CD4-positive, alpha-beta memory T cell (primary cell): ENCODE measurements at regions not wholly inside any gene's neighbourhood (a gene's known extent, or its start where the extent isn't known, plus 50 kb on each side); places are given as distances from the start of the nearest gene placed in this dataset.

Experiments used
- CTCF ChIA-PET: fragments of 350-600 bp; sonication (Branson Sonifier 250); formaldehyde crosslinking; loops from one replicate; lab custom pipeline; 2021; ENCODE audit warnings: inconsistent platforms; ENCODE audit not compliant: partially characterized antibody; lab: Charles Lee
- POLR2A ChIA-PET: fragments of 350-600 bp; sonication (Branson Sonifier 250); formaldehyde crosslinking; loops from one replicate; lab custom pipeline; 2021; ENCODE audit not compliant: partially characterized antibody; lab: Charles Lee
- DNase-seq, 5 donors: peaks; one replicate each; pipeline versions ENCODE4 v3.0.0 to v3.0.0-alpha.2; 2020 to 2022; ENCODE audit warnings: mixed read lengths in 1 of 5
- H3K27ac ChIP-seq: one replicate; pipeline ENCODE4 v1.7.0; 2013; ENCODE audit warnings: low read depth, low read length
- H3K27me3 ChIP-seq: 2 replicates; pipeline ENCODE4 v1.7.0; 2013; ENCODE audit warnings: mild to moderate bottlenecking, low read length, moderate library complexity; ENCODE audit not compliant: insufficient read depth
- H3K36me3 ChIP-seq: 2 replicates; pipeline ENCODE4 v1.7.0; 2013; ENCODE audit warnings: mild to moderate bottlenecking, low read length, moderate library complexity; ENCODE audit not compliant: insufficient read depth
- H3K4me1 ChIP-seq: 2 replicates; pipeline ENCODE4 v1.7.0; 2013; ENCODE audit warnings: mild to moderate bottlenecking, low read length, moderate library complexity; ENCODE audit not compliant: insufficient read depth
- H3K4me3 ChIP-seq, 2 donors: one replicate each; pipeline ENCODE4 v1.7.0; 2013; ENCODE audit warnings: low read length in 2 of 2, mild to moderate bottlenecking in 1 of 2
- H3K9me3 ChIP-seq, 2 donors: one replicate each; pipeline ENCODE4 v1.7.0; 2013; ENCODE audit warnings: low read length in 2 of 2, control low read depth in 1 of 2; ENCODE audit not compliant: control insufficient read depth in 1 of 2
- H3K27ac Mint-ChIP-seq, 7 donors: one replicate each; pipeline ENCODE4 v1.8.0; 2020 to 2021; ENCODE audit warnings: mixed read lengths in 7 of 7, mild to moderate bottlenecking in 6 of 7, inconsistent platforms in 3 of 7, moderate library complexity in 3 of 7
- H3K27me3 Mint-ChIP-seq, 2 donors: one replicate each; pipeline ENCODE4 v1.8.0; 2020 to 2021; ENCODE audit warnings: mixed read lengths in 2 of 2
- H3K36me3 Mint-ChIP-seq, 2 donors: one replicate each; pipeline ENCODE4 v1.8.0; 2020 to 2021; ENCODE audit warnings: mixed read lengths in 2 of 2, inconsistent platforms in 1 of 2, mild to moderate bottlenecking in 1 of 2
- H3K4me1 Mint-ChIP-seq, 4 donors: one replicate each; pipeline ENCODE4 v1.8.0; 2020 to 2021; ENCODE audit warnings: mixed read lengths in 4 of 4, mild to moderate bottlenecking in 1 of 4
- H3K4me3 Mint-ChIP-seq, 8 donors: one replicate each; pipeline ENCODE4 v1.8.0; 2020 to 2021; ENCODE audit warnings: mixed read lengths in 8 of 8, mild to moderate bottlenecking in 7 of 8, moderate library complexity in 6 of 8, inconsistent platforms in 3 of 8
- H3K9me3 Mint-ChIP-seq, 8 donors: one replicate each; pipeline ENCODE4 v1.8.0; 2020 to 2021; ENCODE audit warnings: mixed read lengths in 8 of 8, mild to moderate bottlenecking in 5 of 8, inconsistent platforms in 3 of 8, moderate library complexity in 1 of 8
- intact Hi-C: fragments of 100-400 bp; cut with micrococcal nuclease; formaldehyde crosslinking; loops from one replicate; pipeline ENCODE4 v1.15.1; 2023

- Mint-ChIP-seq H3K27ac (no peak overlapping the region), H3K9me3 (peaks cover 3 to 11% (median 6%) of the 10 kb centered on the region in 8 donors), H3K36me3 (no peaks in the 10 kb centered on the region), H3K4me3 (no peak overlapping the region), H3K4me1 (no peaks in the 10 kb centered on the region), H3K27me3 (peaks cover 0 to 2% of the 10 kb centered on the region in 2 donors)
- Histone ChIP-seq H3K4me3 (no peak overlapping the region), H3K4me1 (no peaks in the 10 kb centered on the region), H3K27ac (no peak overlapping the region), H3K27me3 (no peaks in the 10 kb centered on the region), H3K9me3 (peaks cover 0 to 5% of the 10 kb centered on the region in 2 donors), H3K36me3 (no peaks in the 10 kb centered on the region)
- intact Hi-C loops, result no loop called here
- ChIA-PET CTCF (no interaction called here), POLR2A (no interaction called here)
- DNase-seq, result no peak
These were observed 124.9 kb upstream of the RPS23 start for GRCh38 chr5:82403026-82403425.

GRCh38 chr5:82399111-82399510, 121.0 kb upstream of the RPS23 start:
- Histone ChIP-seq H3K27me3 (no peaks in the 10 kb centered on the region), H3K4me3 (no peak overlapping the region), H3K4me1 (no peaks in the 10 kb centered on the region), H3K9me3 (no peaks in the 10 kb centered on the region), H3K27ac (no peak overlapping the region), H3K36me3 (no peaks in the 10 kb centered on the region)
- no peak for DNase-seq
- Mint-ChIP-seq H3K36me3 (no peaks in the 10 kb centered on the region), H3K27ac (no peak overlapping the region), H3K4me1 (no peaks in the 10 kb centered on the region), H3K4me3 (no peak overlapping the region), H3K27me3 (peaks cover 0 to 2% of the 10 kb centered on the region in 2 donors), H3K9me3 (peaks cover 0 to 5% (median 0%) of the 10 kb centered on the region in 8 donors)
- intact Hi-C loops, result no loop called here
- ChIA-PET POLR2A (no interaction called here), CTCF (no interaction called here)

DNA sequence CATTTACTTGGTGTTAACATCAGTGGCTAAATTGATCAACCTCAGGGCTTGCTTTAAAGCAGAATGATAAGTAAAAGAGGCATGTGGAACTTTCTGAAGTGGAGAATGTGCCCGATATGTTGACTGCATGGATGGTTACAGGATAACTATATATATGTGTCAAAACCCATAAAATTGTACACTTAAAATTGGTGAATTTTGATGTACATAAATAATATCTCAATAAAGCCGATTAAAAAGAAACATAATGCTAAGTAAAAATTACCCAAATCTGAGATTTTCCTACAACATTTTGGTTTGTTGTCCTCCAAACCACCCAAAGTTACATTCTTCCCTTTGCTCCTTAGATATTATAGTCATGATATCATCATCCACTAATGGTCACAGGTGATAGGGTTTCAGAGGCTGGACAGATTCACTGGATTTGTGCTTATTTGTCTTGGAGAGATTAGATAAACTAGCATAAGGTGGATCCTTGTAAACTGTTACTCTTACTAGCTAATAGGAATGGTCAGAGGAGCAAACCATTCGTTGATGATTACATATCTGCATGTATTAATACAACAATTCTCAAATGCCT, 119.7 kb upstream of the RPS23 start:
- no peak overlapping the region for H3K27ac Mint-ChIP-seq
- Histone ChIP-seq H3K36me3 (no peaks in the 10 kb centered on the region), H3K9me3 (no peaks in the 10 kb centered on the region), H3K4me3 (no peak overlapping the region), H3K27ac (no peak overlapping the region), H3K27me3 (no peaks in the 10 kb centered on the region), H3K4me1 (no peaks in the 10 kb centered on the region)
- H3K4me3 Mint-ChIP-seq, result no peak overlapping the region
- ChIA-PET POLR2A (no interaction called here), CTCF (no interaction called here)
- H3K9me3 Mint-ChIP-seq, result peaks cover 0 to 3% (median 0%) of the 10 kb centered on the region in 8 donors
- no peaks in the 10 kb centered on the region for H3K36me3 Mint-ChIP-seq
- no peaks in the 10 kb centered on the region for H3K4me1 Mint-ChIP-seq
- peaks cover 0 to 2% of the 10 kb centered on the region in 2 donors for H3K27me3 Mint-ChIP-seq
- intact Hi-C loops, result no loop called here
- no peak for DNase-seq

GRCh38 chr5:82396871-82397514, 118.8 kb upstream of the RPS23 start:
- no peak overlapping the region for H3K27ac ChIP-seq
- no peak overlapping the region for H3K27ac Mint-ChIP-seq
- H3K27me3 Mint-ChIP-seq, result peaks cover 0 to 2% of the 10 kb centered on the region in 2 donors
- H3K9me3 ChIP-seq, result no peaks in the 10 kb centered on the region
- H3K4me3 ChIP-seq, result no peak overlapping the region
- ChIA-PET POLR2A (interaction anchor here (0.6 kb wide), 1 partner anchor 39 kb away, joined by 3 read pairs; no protein-coding TSS in a partner anchor), CTCF (no interaction called here)
- no peaks in the 10 kb centered on the region for H3K9me3 Mint-ChIP-seq
- no peaks in the 10 kb centered on the region for H3K36me3 ChIP-seq
- no peak overlapping the region for H3K4me3 Mint-ChIP-seq
- no peak for DNase-seq
- no peaks in the 10 kb centered on the region for H3K27me3 ChIP-seq
- intact Hi-C loops, result no loop called here
- H3K4me1 Mint-ChIP-seq, result no peaks in the 10 kb centered on the region
- H3K4me1 ChIP-seq, result no peaks in the 10 kb centered on the region
- no peaks in the 10 kb centered on the region for H3K36me3 Mint-ChIP-seq

- Mint-ChIP-seq H3K4me3 (no peak overlapping the region), H3K9me3 (no peaks in the 10 kb centered on the region), H3K27ac (no peak overlapping the region), H3K27me3 (peaks cover 0 to 2% of the 10 kb centered on the region in 2 donors), H3K36me3 (no peaks in the 10 kb centered on the region), H3K4me1 (no peaks in the 10 kb centered on the region)
- no peaks in the 10 kb centered on the region for H3K9me3 ChIP-seq
- H3K27ac ChIP-seq, result no peak overlapping the region
- no peak for DNase-seq
- no peaks in the 10 kb centered on the region for H3K36me3 ChIP-seq
- H3K4me1 ChIP-seq, result no peaks in the 10 kb centered on the region
- ChIA-PET POLR2A (no interaction called here), CTCF (no interaction called here)
- intact Hi-C loops, result no loop called here
- no peak overlapping the region for H3K4me3 ChIP-seq
- H3K27me3 ChIP-seq, result no peaks in the 10 kb centered on the region
These were observed 118.2 kb upstream of the RPS23 start for GRCh38 chr5:82396396-82396795.

GRCh38 chr5:82393951-82394350, 115.8 kb upstream of the RPS23 start:
- Histone ChIP-seq H3K4me1 (peaks cover 7% of the 10 kb centered on the region), H3K36me3 (no peaks in the 10 kb centered on the region), H3K27ac (no peak overlapping the region), H3K4me3 (no peak overlapping the region), H3K9me3 (no peaks in the 10 kb centered on the region), H3K27me3 (no peaks in the 10 kb centered on the region)
- Mint-ChIP-seq H3K27me3 (peaks cover 0 to 5% of the 10 kb centered on the region in 2 donors), H3K27ac (no peak overlapping the region), H3K36me3 (no peaks in the 10 kb centered on the region), H3K9me3 (no peaks in the 10 kb centered on the region), H3K4me1 (peaks cover 1 to 8% (median 5%) of the 10 kb centered on the region in 4 donors), H3K4me3 (no peak overlapping the region)
- CTCF ChIA-PET, result no interaction called here
- POLR2A ChIA-PET, result no interaction called here
- no peak for DNase-seq
- intact Hi-C loops, result no loop called here

DNA sequence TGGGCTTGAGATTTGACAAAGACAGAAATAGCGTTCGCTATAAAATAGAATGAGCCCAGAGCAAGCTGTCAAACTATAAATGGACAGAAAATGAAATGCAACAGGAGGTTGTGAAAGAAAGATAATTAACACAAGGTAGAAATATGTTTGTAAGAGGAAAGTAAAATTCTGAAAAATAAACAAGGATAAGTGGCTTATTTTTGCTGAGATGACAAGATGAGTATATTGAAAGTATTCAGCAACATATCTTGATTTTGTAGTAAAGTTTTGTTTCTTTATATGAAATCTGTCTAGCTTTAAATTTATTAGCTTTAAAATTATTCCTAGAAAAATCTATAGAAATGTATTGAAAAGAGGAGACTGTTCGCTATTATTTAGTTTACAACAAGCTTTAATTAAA, 111.9 kb upstream of the RPS23 start:
- no peak overlapping the region for H3K27ac Mint-ChIP-seq
- H3K4me1 ChIP-seq, result peaks cover 13% of the 10 kb centered on the region
- CTCF ChIA-PET, result no interaction called here
- no peak overlapping the region for H3K4me3 Mint-ChIP-seq
- intact Hi-C loops, result no loop called here
- H3K9me3 ChIP-seq, result no peaks in the 10 kb centered on the region
- H3K27ac ChIP-seq, result no peak overlapping the region
- H3K4me1 Mint-ChIP-seq, result peaks cover 4 to 12% (median 9%) of the 10 kb centered on the region in 4 donors
- H3K9me3 Mint-ChIP-seq, result no peaks in the 10 kb centered on the region
- no peaks in the 10 kb centered on the region for H3K36me3 ChIP-seq
- H3K4me3 ChIP-seq, result no peak overlapping the region
- POLR2A ChIA-PET, result no interaction called here
- peaks cover 0 to 5% of the 10 kb centered on the region in 2 donors for H3K27me3 Mint-ChIP-seq
- no peak for DNase-seq
- H3K36me3 Mint-ChIP-seq, result no peaks in the 10 kb centered on the region
- H3K27me3 ChIP-seq, result no peaks in the 10 kb centered on the region
